ENCODE measurements at regions not wholly inside any gene's neighbourhood (a gene's known extent, or its start where the extent isn't known, plus 50 kb on each side); places are given as distances from the start of the nearest gene placed in this dataset.

DNA sequence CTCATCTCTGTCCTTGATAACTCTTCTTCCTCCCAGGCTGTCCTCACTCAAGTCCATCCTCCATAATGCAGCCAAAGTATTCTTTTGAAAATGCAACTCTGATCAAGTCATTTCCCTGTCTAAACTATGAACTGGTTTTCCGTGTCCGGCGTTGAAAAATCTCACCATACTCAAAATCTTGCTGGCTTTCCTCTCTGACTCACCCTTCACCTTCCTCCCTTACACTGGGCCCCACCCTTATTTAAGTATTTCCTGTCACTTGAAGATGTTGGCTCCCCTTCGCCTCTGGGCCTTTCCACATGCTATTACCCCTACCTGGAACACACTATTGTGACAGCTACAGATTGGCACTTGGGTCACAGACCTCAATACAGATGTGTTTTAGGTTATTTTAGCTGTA is 515.6 kb downstream of the INHBA start:
- Histone ChIP-seq H3K9ac (ENCODE audit: low read length) (no peak overlapping the region), H3K4me2 (ENCODE audit: low read length) (no peak overlapping the region), H3K4me3 (ENCODE audit: low read length) (no peak overlapping the region), H3K36me3 (ENCODE audit: insufficient read depth, low read length) (no peaks in the 10 kb centered on the region), H3K9me2 (ENCODE audit: insufficient read depth, low read length) (no peaks in the 10 kb centered on the region), H3K27ac (ENCODE audit: low read length) (no peak overlapping the region), H3K27me3 (ENCODE audit: insufficient read depth, low read depth, low read length) (no peaks in the 10 kb centered on the region), H3K9me3 (ENCODE audit: low read length) (no peaks in the 10 kb centered on the region), H3K79me2 (replicated peaks; ENCODE audit: insufficient read depth, low read length) (no peaks in the 10 kb centered on the region), H3F3A (ENCODE audit: insufficient read depth, low read length, poor library complexity, severe bottlenecking) (no peaks in the 10 kb centered on the region), H4K20me1 (ENCODE audit: insufficient read depth) (no peaks in the 10 kb centered on the region), H2AFZ (ENCODE audit: low read depth, low read length) (no peak overlapping the region)
- TF ChIP-seq EZH2 (IDR thresholded peaks at IDR 0.05; ENCODE audit: borderline replicate concordance, insufficient read depth, low read length, poor library complexity, severe bottlenecking) (no peak), EP300 (conservative IDR thresholded peaks at IDR 0.05; ENCODE audit: poor library complexity, severe bottlenecking) (no peak)
- TF ChIP-seq, protein P1, sequence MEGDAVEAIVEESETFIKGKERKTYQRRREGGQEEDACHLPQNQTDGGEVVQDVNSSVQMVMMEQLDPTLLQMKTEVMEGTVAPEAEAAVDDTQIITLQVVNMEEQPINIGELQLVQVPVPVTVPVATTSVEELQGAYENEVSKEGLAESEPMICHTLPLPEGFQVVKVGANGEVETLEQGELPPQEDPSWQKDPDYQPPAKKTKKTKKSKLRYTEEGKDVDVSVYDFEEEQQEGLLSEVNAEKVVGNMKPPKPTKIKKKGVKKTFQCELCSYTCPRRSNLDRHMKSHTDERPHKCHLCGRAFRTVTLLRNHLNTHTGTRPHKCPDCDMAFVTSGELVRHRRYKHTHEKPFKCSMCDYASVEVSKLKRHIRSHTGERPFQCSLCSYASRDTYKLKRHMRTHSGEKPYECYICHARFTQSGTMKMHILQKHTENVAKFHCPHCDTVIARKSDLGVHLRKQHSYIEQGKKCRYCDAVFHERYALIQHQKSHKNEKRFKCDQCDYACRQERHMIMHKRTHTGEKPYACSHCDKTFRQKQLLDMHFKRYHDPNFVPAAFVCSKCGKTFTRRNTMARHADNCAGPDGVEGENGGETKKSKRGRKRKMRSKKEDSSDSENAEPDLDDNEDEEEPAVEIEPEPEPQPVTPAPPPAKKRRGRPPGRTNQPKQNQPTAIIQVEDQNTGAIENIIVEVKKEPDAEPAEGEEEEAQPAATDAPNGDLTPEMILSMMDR (IDR thresholded peaks at IDR 0.05; ENCODE audit: poor library complexity, severe bottlenecking): no peak

DNA sequence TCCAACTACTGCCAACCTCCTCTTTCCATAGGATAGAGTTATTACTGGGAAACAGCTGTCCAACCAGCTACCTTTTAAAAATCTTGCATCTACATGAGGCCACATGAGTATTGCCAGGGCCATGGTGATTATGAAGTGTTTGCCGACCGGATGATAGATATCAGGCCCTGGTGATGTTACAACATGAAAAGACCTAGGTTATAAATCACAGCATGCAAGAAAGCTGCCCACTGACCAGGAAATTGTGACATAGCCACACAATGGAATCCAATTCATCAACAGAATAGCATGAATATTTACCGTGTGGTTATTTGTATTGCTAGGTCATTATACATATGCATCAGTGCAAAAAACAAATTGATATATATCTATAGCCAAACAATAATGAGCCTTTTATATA is 517.0 kb downstream of the INHBA start:
- H3F3A ChIP-seq (ENCODE audit: insufficient read depth, low read length, poor library complexity, severe bottlenecking): no peaks in the 10 kb centered on the region
- H3K27me3 ChIP-seq (ENCODE audit: insufficient read depth, low read depth, low read length): no peaks in the 10 kb centered on the region
- TF ChIP-seq EP300 (conservative IDR thresholded peaks at IDR 0.05; ENCODE audit: poor library complexity, severe bottlenecking): no peak
- TF ChIP-seq RAD21 (conservative IDR thresholded peaks at IDR 0.05): no peak
- no peaks in the 10 kb centered on the region for H3K36me3 ChIP-seq (ENCODE audit: insufficient read depth, low read length)
- H3K79me2 ChIP-seq (replicated peaks; ENCODE audit: insufficient read depth, low read length): no peaks in the 10 kb centered on the region
- no peaks in the 10 kb centered on the region for H4K20me1 ChIP-seq (ENCODE audit: insufficient read depth)
- no peak overlapping the region for H3K4me2 ChIP-seq (ENCODE audit: low read length)
- no peak overlapping the region for H3K9ac ChIP-seq (ENCODE audit: low read length)
- no peaks in the 10 kb centered on the region for H3K9me2 ChIP-seq (ENCODE audit: insufficient read depth, low read length)
- no peaks in the 10 kb centered on the region for H3K9me3 ChIP-seq (ENCODE audit: low read length)
- H3K27ac ChIP-seq (ENCODE audit: low read length): no peak overlapping the region
- H2AFZ ChIP-seq (ENCODE audit: low read depth, low read length): no peak overlapping the region
- no peak overlapping the region for H3K4me3 ChIP-seq (ENCODE audit: low read length)

DNA sequence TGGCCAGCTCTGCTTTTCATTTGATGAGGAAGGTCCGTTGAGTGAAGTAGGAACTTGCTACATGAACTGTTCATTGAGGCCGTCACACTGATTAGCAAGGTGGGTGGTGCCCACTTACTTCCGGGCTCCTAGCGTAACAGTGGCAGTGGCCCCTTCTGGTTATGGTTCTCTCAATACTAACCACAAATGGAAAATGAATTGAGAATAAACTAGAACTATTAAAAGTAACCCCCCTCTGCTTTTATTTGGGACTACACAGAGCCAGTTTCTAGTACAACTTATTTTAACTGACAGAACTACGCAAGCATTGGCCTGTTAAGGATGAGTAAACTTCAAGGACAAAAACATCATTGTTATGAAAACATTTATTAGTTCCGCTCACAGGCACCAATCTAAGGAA is 519.1 kb downstream of the INHBA start:
- H3K79me2 ChIP-seq (replicated peaks; ENCODE audit: insufficient read depth, low read length): no peaks in the 10 kb centered on the region
- no peak overlapping the region for H3K4me3 ChIP-seq (ENCODE audit: low read length)
- no peaks in the 10 kb centered on the region for H4K20me1 ChIP-seq (ENCODE audit: insufficient read depth)
- H3K4me2 ChIP-seq (ENCODE audit: low read length): no peak overlapping the region
- no peak overlapping the region for H3K27ac ChIP-seq (ENCODE audit: low read length)
- H3K36me3 ChIP-seq (ENCODE audit: insufficient read depth, low read length): no peaks in the 10 kb centered on the region
- no peaks in the 10 kb centered on the region for H3F3A ChIP-seq (ENCODE audit: insufficient read depth, low read length, poor library complexity, severe bottlenecking)
- H3K9me2 ChIP-seq (ENCODE audit: insufficient read depth, low read length): no peaks in the 10 kb centered on the region
- H2AFZ ChIP-seq (ENCODE audit: low read depth, low read length): no peak overlapping the region
- TF ChIP-seq MXI1 (conservative IDR thresholded peaks at IDR 0.05; ENCODE audit: poor library complexity, severe bottlenecking) (no peak), EP300 (conservative IDR thresholded peaks at IDR 0.05; ENCODE audit: poor library complexity, severe bottlenecking) (no peak), EZH2 (IDR thresholded peaks at IDR 0.05; ENCODE audit: borderline replicate concordance, insufficient read depth, low read length, poor library complexity, severe bottlenecking) (no peak)
- TF ChIP-seq, protein P1 (IDR thresholded peaks at IDR 0.05; ENCODE audit: poor library complexity, severe bottlenecking): no peak
- TF ChIP-seq, protein P2, sequence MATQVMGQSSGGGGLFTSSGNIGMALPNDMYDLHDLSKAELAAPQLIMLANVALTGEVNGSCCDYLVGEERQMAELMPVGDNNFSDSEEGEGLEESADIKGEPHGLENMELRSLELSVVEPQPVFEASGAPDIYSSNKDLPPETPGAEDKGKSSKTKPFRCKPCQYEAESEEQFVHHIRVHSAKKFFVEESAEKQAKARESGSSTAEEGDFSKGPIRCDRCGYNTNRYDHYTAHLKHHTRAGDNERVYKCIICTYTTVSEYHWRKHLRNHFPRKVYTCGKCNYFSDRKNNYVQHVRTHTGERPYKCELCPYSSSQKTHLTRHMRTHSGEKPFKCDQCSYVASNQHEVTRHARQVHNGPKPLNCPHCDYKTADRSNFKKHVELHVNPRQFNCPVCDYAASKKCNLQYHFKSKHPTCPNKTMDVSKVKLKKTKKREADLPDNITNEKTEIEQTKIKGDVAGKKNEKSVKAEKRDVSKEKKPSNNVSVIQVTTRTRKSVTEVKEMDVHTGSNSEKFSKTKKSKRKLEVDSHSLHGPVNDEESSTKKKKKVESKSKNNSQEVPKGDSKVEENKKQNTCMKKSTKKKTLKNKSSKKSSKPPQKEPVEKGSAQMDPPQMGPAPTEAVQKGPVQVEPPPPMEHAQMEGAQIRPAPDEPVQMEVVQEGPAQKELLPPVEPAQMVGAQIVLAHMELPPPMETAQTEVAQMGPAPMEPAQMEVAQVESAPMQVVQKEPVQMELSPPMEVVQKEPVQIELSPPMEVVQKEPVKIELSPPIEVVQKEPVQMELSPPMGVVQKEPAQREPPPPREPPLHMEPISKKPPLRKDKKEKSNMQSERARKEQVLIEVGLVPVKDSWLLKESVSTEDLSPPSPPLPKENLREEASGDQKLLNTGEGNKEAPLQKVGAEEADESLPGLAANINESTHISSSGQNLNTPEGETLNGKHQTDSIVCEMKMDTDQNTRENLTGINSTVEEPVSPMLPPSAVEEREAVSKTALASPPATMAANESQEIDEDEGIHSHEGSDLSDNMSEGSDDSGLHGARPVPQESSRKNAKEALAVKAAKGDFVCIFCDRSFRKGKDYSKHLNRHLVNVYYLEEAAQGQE (IDR thresholded peaks at IDR 0.05; ENCODE audit: borderline replicate concordance): no peak
- H3K9me3 ChIP-seq (ENCODE audit: low read length): no peaks in the 10 kb centered on the region
- H3K9ac ChIP-seq (ENCODE audit: low read length): no peak overlapping the region
- H3K27me3 ChIP-seq (ENCODE audit: insufficient read depth, low read depth, low read length): no peaks in the 10 kb centered on the region

Measured in neural cell (in vitro differentiated cells).